ENCODE measurements at regions not wholly inside any gene's neighbourhood (a gene's known extent, or its start where the extent isn't known, plus 50 kb on each side); places are given as distances from the start of the nearest gene placed in this dataset.

DNA sequence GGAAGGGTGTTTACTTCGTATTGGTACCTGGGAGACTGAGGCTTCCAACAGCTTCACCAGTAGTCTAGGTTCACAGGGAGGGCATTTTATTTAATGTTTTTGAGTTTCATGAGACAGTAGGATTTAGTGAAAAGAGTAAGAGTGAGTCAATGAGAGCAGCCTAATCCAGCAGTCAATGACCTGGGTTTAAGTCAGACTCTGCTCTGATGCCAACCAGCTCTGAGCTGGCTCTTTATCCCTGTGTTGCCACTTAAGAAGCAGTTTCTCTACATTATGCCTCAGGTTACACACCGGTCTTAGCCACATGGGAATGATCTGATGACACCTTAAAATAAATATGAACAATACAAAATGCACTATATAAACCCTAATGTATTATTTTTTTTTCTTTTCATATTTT, 59.4 kb upstream of the KCNMB2 start:
- no peak for ATAC-seq

DNA sequence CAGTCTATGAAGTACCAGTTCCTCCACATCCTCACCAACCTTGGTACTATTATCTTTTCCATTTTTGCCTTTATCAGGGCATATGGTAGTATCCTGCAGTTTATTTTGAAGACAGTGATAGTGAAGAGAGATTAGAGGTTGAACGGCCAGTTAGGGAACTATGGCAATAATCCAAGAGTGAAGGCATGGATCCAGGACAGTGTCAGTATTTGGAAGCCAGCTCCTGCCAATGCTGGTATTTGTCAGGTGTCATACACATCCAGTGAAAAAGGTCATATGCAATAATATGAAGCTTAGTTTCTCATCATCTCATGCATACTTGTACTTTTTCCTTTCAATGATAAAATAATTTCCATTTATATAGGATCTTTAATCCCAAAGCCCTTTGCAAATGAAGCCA, 56.8 kb upstream of the KCNMB2 start:
- intact Hi-C loops (cut with DNase I), result no loop called here
- TF ChIP-seq, protein P1, sequence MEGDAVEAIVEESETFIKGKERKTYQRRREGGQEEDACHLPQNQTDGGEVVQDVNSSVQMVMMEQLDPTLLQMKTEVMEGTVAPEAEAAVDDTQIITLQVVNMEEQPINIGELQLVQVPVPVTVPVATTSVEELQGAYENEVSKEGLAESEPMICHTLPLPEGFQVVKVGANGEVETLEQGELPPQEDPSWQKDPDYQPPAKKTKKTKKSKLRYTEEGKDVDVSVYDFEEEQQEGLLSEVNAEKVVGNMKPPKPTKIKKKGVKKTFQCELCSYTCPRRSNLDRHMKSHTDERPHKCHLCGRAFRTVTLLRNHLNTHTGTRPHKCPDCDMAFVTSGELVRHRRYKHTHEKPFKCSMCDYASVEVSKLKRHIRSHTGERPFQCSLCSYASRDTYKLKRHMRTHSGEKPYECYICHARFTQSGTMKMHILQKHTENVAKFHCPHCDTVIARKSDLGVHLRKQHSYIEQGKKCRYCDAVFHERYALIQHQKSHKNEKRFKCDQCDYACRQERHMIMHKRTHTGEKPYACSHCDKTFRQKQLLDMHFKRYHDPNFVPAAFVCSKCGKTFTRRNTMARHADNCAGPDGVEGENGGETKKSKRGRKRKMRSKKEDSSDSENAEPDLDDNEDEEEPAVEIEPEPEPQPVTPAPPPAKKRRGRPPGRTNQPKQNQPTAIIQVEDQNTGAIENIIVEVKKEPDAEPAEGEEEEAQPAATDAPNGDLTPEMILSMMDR (IDR thresholded peaks at IDR 0.05), result no peak
- no peak for TF ChIP-seq POLR2A (IDR thresholded peaks at IDR 0.05)
- no peak overlapping the region for H3K4me3 ChIP-seq

More for the DNA sequence above, 59.4 kb upstream of the KCNMB2 start:
- no peaks in the 10 kb centered on the region for H3K36me3 ChIP-seq
- H3K4me3 ChIP-seq, result no peak overlapping the region
- H3K27ac ChIP-seq, result no peak overlapping the region
- peaks cover 0 to 11% (median 0%) of the 10 kb centered on the region in 12 donors for H3K4me1 ChIP-seq
- H3K27me3 ChIP-seq, result no peaks in the 10 kb centered on the region
- 73 to 85% (median 78%) methylated on average over 2 of the region's 2 CpGs for WGBS, 4 donors
- no peak for DNase-seq
- intact Hi-C loops (cut with DNase I), result no loop called here
- TF ChIP-seq, protein P1 (IDR thresholded peaks at IDR 0.05), result no peak
- no peak for TF ChIP-seq POLR2A (IDR thresholded peaks at IDR 0.05)
- no peaks in the 10 kb centered on the region for H3K9me3 ChIP-seq

DNA sequence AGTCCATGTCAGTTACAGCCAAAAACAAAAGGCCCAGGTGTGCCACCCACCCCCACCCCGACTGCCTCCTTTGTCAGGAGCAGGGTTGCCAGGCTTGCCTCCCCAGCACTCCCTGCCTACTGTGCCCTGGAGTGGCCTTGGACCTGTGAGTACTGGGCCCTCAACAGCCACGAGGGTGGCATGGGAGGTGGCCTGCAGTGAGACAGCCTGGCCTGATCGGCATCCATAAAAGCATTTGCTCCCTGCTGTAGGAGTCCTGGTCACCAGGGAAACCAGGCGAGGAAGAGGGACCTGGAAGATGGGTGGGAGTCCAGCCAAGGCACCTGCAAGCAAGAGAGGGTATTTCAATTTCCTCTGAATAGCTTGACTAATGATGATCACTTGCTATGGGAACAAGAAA, 56.4 kb upstream of the KCNMB2 start:
- intact Hi-C loops (cut with DNase I), result no loop called here
- Histone ChIP-seq H3K4me3 (no peak overlapping the region), H3K27me3 (no peaks in the 10 kb centered on the region), H3K36me3 (no peaks in the 10 kb centered on the region), H3K27ac (no peak overlapping the region), H3K9me3 (no peaks in the 10 kb centered on the region), H3K4me1 (peaks cover 0 to 11% (median 0%) of the 10 kb centered on the region in 12 donors)
- no peak for TF ChIP-seq POLR2A (IDR thresholded peaks at IDR 0.05)
- TF ChIP-seq, protein P1 (IDR thresholded peaks at IDR 0.05), result no peak
- 51 to 60% (median 54%) methylated on average over 4 of the region's 4 CpGs for WGBS, 4 donors
- ATAC-seq (peak in 2 of 4 donors; percentile 29 to 51), DNase-seq (peak in 1 of 5 donors; percentile 29)

More for the DNA sequence above, 56.8 kb upstream of the KCNMB2 start:
- Histone ChIP-seq H3K4me1 (peaks cover 0 to 11% (median 0%) of the 10 kb centered on the region in 12 donors), H3K36me3 (no peaks in the 10 kb centered on the region), H3K9me3 (no peaks in the 10 kb centered on the region), H3K27ac (no peak overlapping the region), H3K27me3 (no peaks in the 10 kb centered on the region)
- ATAC-seq, result peak in 2 of 4 donors; percentile 54 to 68
- DNase-seq, result no peak
- 4 to 26% (median 14%) methylated on average over 1 of the region's 1 CpG for WGBS, 4 donors

DNA sequence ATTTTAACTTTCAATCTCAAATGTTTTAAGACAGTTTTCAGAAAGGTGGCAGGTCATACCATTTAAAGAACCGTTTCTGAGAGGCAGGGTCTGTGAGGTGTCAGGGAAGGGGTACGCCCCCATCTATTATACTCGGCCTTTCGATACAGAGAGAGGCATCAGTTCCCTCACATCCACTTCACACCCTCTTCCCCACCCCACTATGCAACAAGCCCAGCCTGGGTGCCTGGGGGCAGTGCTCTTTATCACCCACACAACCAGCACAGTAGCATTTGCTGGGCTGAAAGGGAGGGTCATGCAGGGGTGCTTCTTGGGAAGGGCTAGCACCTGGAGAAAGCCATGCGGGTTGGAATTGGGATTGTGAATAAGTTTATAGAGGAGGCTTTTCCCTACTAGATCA, 56.0 kb upstream of the KCNMB2 start:
- intact Hi-C loops (cut with DNase I), result no loop called here
- WGBS, 4 donors, result 88 to 92% (median 91%) methylated on average over 5 of the region's 5 CpGs
- no peaks in the 10 kb centered on the region for H3K27me3 ChIP-seq
- no peak for TF ChIP-seq POLR2A (IDR thresholded peaks at IDR 0.05)
- TF ChIP-seq, protein P1 (IDR thresholded peaks at IDR 0.05), result no peak
- H3K9me3 ChIP-seq, result no peaks in the 10 kb centered on the region
- H3K36me3 ChIP-seq, result no peaks in the 10 kb centered on the region
- DNase-seq, result no peak
- H3K27ac ChIP-seq, result no peak overlapping the region
- H3K4me1 ChIP-seq, result peaks cover 0 to 11% (median 0%) of the 10 kb centered on the region in 12 donors
- ATAC-seq, result no peak
- no peak overlapping the region for H3K4me3 ChIP-seq

All from heart left ventricle (tissue), 16 donors.